SU-DHL-6 (cell line): ENCODE measurements at regions not wholly inside any gene's neighbourhood (a gene's known extent, or its start where the extent isn't known, plus 50 kb on each side); places are given as distances from the start of the nearest gene placed in this dataset.

ENCODE experiments used
- H2AFZ ChIP-seq: fragments of 200-600 bp; sonication (generic); 2 replicates; pipeline ENCODE4 v1.6.1; 2014; ENCODE audit warnings: low read depth, mild to moderate bottlenecking, moderate library complexity, mixed read lengths, antibody characterized with exemption, low read length; ENCODE audit not compliant: severe bottlenecking
- H3F3A ChIP-seq: fragments of 200-600 bp; shearing (Covaris generic); 2 replicates; pipeline ENCODE4 v1.6.0; 2016; ENCODE audit warnings: antibody characterized with exemption, mild to moderate bottlenecking; ENCODE audit not compliant: insufficient read depth
- H3K27ac ChIP-seq: fragments of 200-600 bp; sonication (generic); 2 replicates; pipeline ENCODE4 v1.5.1; 2016; ENCODE audit warnings: low read depth, mild to moderate bottlenecking, low read length, moderate library complexity, mixed read lengths
- H3K27me3 ChIP-seq: fragments of 200-600 bp; sonication (generic), shearing (Covaris generic); 2 replicates; pipeline ENCODE4 v1.6.0; 2014; ENCODE audit warnings: mild to moderate bottlenecking, low read length
- H3K36me3 ChIP-seq: fragments of 200-600 bp; sonication (generic); 2 replicates; pipeline ENCODE4 v1.6.1; 2014; ENCODE audit warnings: mild to moderate bottlenecking, low read length, mixed read lengths
- H3K4me2 ChIP-seq: fragments of 300-600, 200-600 bp; shearing (Covaris generic), sonication (generic); 2 replicates; pipeline ENCODE4 v1.6.0; 2014; ENCODE audit warnings: low read length, low read depth, mild to moderate bottlenecking; ENCODE audit not compliant: poor library complexity, severe bottlenecking
- H3K4me3 ChIP-seq: fragments of 200-600 bp; sonication (generic); 2 replicates; pipeline ENCODE4 v1.5.1; 2014; ENCODE audit warnings: antibody characterized with exemption, low read length, mild to moderate bottlenecking, mixed read lengths; ENCODE audit not compliant: insufficient read depth, poor library complexity, severe bottlenecking
- H3K79me2 ChIP-seq: fragments of 200-600 bp; sonication (generic); 2 replicates; pipeline ENCODE4 v1.6.1; 2014; ENCODE audit warnings: mild to moderate bottlenecking, low read length, moderate library complexity; ENCODE audit not compliant: insufficient read depth
- H3K9ac ChIP-seq: fragments of 200-600 bp; sonication (generic); 2 replicates; pipeline ENCODE4 v1.7.0; 2014; ENCODE audit warnings: mild to moderate bottlenecking, low read length
- H3K9me2 ChIP-seq: fragments of 200-600 bp; sonication (generic); replicated peaks from 2 replicates; pipeline ENCODE4 v1.6.1; 2014; ENCODE audit warnings: low read length; ENCODE audit not compliant: insufficient read depth
- H3K9me3 ChIP-seq: fragments of 200-600 bp; sonication (generic); 2 replicates; pipeline ENCODE4 v1.6.1; 2014; ENCODE audit warnings: low read length, mixed read lengths; ENCODE audit not compliant: insufficient read depth
- H4K20me1 ChIP-seq: fragments of 200-600 bp; sonication (generic); 2 replicates; pipeline ENCODE4 v1.6.1; 2014; ENCODE audit warnings: low read depth, mild to moderate bottlenecking, antibody characterized with exemption, low read length, moderate library complexity, mixed read lengths
- CTCF ChIP-seq: fragments of 200-600 bp; sonication (generic); IDR thresholded peaks from one replicate; pipeline ENCODE4 v1.5.1; 2017; ENCODE audit warnings: antibody characterized with exemption, mild to moderate bottlenecking, low read length, moderate library complexity; ENCODE audit not compliant: insufficient read depth, poor library complexity, severe bottlenecking
- EZH2phosphoT487 ChIP-seq: fragments of 200-600 bp; sonication (generic), shearing (Covaris generic); conservative IDR thresholded peaks from 2 replicates; pipeline ENCODE4 v1.6.1; 2018; ENCODE audit warnings: mild to moderate bottlenecking, antibody characterized with exemption, low read length, moderate library complexity, mixed read lengths

DNA sequence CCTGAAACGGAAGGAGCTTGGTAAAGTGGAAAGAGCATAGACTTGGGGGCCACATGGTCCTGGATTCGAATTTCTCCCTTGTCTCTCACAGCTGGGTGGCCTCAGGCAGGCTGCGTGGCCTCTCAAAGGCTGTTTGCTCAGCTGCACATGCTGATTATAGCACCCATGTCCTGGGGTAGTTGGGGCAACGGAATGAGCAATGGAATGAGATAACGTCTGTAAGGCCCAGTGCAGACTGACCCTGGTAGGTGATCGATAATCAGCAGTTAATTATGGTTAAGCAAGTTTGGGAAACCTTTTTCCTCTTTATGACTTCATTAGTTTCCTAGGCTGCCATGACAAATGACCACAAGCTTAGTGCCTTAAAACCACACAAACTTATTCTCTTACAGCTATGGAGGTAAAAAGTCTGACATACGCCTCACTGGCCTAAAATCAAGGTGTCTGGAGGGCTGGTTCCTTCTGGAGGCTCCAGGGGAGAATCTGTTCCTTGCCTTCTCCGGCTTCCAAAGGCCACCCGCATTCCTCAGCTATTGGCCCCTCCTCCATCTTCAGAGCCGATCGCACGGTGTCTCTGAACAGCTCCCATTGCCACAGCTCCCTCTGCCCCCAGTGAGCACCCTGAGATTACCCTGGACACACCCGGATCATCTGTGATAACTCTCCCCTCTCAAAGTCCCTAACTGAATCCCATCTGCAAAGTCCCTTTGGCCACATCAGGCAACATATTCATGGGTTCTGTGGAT lies 294.9 kb upstream of the FOXF1 start:
- no peak overlapping the region for H3K9ac ChIP-seq
- H3K27me3 ChIP-seq, result no peaks in the 10 kb centered on the region
- no peak overlapping the region for H2AFZ ChIP-seq
- H3F3A ChIP-seq, result no peaks in the 10 kb centered on the region
- TF ChIP-seq CTCF (no peak), EZH2phosphoT487 (no peak)
- H3K9me3 ChIP-seq, result no peaks in the 10 kb centered on the region
- no peaks in the 10 kb centered on the region for H3K79me2 ChIP-seq
- H3K27ac ChIP-seq, result no peak overlapping the region
- H3K4me2 ChIP-seq, result no peak overlapping the region
- no peaks in the 10 kb centered on the region for H3K9me2 ChIP-seq
- no peaks in the 10 kb centered on the region for H3K36me3 ChIP-seq
- H4K20me1 ChIP-seq, result no peaks in the 10 kb centered on the region
- no peak overlapping the region for H3K4me3 ChIP-seq

GRCh38 chr16:86215979-86216585 lies 294.2 kb upstream of the FOXF1 start:
- H3K4me2 ChIP-seq, result no peak overlapping the region
- no peaks in the 10 kb centered on the region for H3K27me3 ChIP-seq
- no peak overlapping the region for H2AFZ ChIP-seq
- H3K9me2 ChIP-seq, result no peaks in the 10 kb centered on the region
- no peaks in the 10 kb centered on the region for H3K9me3 ChIP-seq
- no peaks in the 10 kb centered on the region for H3K36me3 ChIP-seq
- no peaks in the 10 kb centered on the region for H3F3A ChIP-seq
- H4K20me1 ChIP-seq, result no peaks in the 10 kb centered on the region
- TF ChIP-seq CTCF, result no peak
- TF ChIP-seq EZH2phosphoT487, result no peak
- no peak overlapping the region for H3K4me3 ChIP-seq
- no peaks in the 10 kb centered on the region for H3K79me2 ChIP-seq
- H3K9ac ChIP-seq, result no peak overlapping the region
- no peak overlapping the region for H3K27ac ChIP-seq

- TF ChIP-seq CTCF, result no peak
- no peak for TF ChIP-seq EZH2phosphoT487
- Histone ChIP-seq H3K36me3 (no peaks in the 10 kb centered on the region), H4K20me1 (no peaks in the 10 kb centered on the region), H3K4me2 (no peak overlapping the region), H2AFZ (no peak overlapping the region), H3F3A (no peaks in the 10 kb centered on the region), H3K79me2 (no peaks in the 10 kb centered on the region), H3K9me3 (no peaks in the 10 kb centered on the region), H3K27ac (no peak overlapping the region), H3K9me2 (no peaks in the 10 kb centered on the region), H3K4me3 (no peak overlapping the region), H3K9ac (no peak overlapping the region), H3K27me3 (no peaks in the 10 kb centered on the region)
Measured at GRCh38 chr16:86216591-86216990, 293.7 kb upstream of the FOXF1 start.
